ENCODE measurements at regions not wholly inside any gene's neighbourhood (a gene's known extent, or its start where the extent isn't known, plus 50 kb on each side); places are given as distances from the start of the nearest gene placed in this dataset.
"Not testable (repeated sequence)": the region's sequence is repeated elsewhere in the genome, so short reads cannot be mapped to it uniquely, and the experiment has no call there.

GRCh38 chr14:83689265-83689664 lies 1840.7 kb upstream of the FLRT2 start:
- no peak for DNase-seq

GRCh38 chr14:83697099-83697498 lies 1832.8 kb upstream of the FLRT2 start:
- no peak for DNase-seq

- no peak for DNase-seq
Measured at GRCh38 chr14:83702619-83703018, 1827.3 kb upstream of the FLRT2 start.

- no peak for DNase-seq
Measured at GRCh38 chr14:83706231-83706954, 1823.6 kb upstream of the FLRT2 start.

DNA sequence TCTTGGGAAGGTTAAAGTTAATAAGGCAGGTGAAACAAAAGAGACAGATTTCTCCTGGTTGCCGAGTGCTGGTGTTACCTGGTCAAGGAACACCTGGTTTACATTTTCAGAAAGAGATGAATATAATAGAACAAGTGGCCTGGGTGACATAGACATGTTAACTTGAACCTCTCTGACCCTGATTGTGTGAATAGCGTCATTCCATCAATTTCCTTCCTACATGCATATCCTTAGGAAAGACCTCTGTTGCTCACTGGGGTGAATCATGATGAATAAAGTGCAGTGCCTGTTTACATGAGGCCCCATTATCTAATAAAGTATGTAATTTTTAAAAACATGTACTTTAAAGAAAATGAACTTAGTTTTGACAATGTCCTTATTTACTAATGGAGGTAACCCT lies 1822.9 kb upstream of the FLRT2 start:
- no peak for DNase-seq

- no peak for DNase-seq
Measured at GRCh38 chr14:83709116-83709515, 1820.8 kb upstream of the FLRT2 start.

DNA sequence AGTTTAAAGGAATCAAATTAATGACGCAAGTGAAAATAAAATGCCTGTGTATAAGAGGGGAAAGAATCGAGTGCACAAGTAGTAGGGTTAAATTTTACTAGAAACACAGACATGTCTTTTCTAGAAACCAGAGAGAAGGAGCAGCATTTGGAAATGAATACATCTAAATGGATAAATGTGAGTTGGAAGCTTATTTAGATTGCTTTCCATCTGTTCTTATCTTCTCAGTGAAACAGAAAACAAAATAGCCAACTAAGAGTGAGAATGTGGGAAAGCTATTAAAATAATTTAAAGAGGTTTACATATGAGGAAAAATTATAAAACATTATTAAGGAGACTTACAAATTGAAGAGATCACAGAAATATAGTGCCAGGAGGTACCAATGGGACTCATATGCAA lies 1818.9 kb upstream of the FLRT2 start:
- no peak for DNase-seq

DNA sequence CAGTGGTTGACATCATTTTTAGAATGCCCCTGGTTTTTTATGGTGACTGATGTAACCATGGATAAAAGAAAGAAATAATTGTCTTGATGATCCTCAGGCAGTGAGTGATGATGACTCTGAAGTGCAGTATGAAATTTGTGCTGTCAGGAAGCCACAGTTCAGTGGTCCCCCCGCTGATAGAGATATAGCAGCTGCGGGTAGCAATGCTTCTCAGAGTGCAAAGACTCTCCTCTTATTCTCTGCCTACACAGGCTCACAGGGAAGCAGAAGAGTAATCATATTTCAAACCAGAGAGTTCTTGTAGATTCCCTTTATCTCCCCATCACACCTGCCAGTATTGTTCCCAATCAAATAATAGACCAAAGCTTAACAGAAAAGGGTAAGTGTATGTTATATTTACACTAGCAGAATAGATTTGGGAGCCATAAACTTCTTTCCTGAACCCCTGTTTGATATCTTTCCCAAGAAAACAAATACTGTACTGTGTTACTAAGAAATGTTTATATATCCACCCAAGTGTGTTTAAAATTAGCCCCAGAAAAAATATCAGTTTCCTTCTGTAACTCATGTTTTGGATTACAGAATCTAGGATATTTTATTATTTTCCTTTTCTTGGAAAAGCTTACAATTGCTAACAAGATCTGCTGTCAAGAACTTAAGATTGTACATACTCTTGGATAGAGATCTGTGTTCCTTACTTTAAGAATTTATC lies 1817.4 kb upstream of the FLRT2 start:
- no peak for DNase-seq

GRCh38 chr14:83713732-83714131 lies 1816.2 kb upstream of the FLRT2 start:
- DNase-seq: no peak

DNA sequence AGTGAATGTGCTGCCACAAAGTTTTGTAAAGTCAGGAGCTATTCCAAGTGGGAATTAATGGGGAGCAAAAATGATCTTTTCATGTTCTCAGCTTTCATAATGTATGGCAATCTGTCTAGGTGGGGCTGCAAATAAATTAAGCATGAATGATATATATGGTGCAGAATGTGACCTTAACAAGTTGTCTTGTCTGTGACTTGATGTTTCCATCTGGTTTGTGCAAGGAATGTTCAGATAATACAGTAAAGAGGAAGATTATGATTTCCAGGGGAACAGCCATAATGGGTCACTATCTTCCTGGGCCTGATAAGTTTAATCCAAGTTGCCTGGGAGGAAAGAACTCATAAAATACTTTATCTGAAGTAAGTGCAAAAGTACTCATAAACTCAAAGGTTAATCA lies 1815.8 kb upstream of the FLRT2 start:
- no peak for DNase-seq

DNA sequence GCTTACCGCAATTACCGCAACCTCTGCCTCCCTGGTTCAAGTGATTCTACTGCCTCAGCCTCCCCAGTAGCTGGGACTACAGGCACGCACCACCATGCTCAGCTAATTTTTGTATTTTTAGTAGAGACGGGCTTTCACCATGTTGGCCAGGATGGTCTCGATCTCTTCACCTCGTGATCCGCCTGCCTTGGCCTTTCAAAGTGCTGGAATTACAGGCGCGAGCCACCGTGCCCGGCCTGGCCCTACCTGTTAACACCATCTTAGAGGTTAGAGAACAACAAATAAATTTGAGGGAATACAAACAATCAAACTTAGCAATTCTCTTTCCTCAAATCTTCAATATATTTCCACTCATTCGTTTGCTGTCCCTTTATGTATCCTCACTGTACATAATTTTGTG lies 1810.5 kb upstream of the FLRT2 start:
- not testable (repeated sequence) for DNase-seq

- no peak for DNase-seq
Measured at GRCh38 chr14:83733670-83734069, 1796.3 kb upstream of the FLRT2 start.

DNA sequence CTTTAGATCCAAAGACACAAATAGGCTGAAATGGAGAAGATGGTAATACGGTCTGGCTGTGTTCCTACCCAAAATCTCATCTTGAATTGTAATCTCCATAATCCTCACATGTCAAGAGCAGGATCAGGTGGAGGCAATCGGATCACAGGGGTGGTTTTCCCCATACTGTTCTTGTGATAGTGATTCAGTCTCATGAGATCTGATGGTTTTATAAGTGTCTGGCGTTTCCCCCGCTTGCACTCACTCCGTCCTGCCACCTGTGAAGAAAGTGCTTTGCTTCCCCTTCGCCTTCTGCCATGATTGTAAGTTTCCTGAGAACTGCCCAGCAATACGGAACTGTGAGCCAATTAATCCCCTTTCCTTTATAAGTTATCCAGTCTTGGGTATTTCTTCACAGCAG lies 1795.5 kb upstream of the FLRT2 start:
- no peak for DNase-seq

GRCh38 chr14:83741269-83741668 lies 1788.7 kb upstream of the FLRT2 start:
- no peak for DNase-seq

- DNase-seq: no peak
Measured at GRCh38 chr14:83744224-83744623, 1785.7 kb upstream of the FLRT2 start.

- no peak for DNase-seq
Measured at GRCh38 chr14:83744891-83745290, 1785.1 kb upstream of the FLRT2 start.

- DNase-seq: no peak
Measured at GRCh38 chr14:83746336-83746735, 1783.6 kb upstream of the FLRT2 start.

DNA sequence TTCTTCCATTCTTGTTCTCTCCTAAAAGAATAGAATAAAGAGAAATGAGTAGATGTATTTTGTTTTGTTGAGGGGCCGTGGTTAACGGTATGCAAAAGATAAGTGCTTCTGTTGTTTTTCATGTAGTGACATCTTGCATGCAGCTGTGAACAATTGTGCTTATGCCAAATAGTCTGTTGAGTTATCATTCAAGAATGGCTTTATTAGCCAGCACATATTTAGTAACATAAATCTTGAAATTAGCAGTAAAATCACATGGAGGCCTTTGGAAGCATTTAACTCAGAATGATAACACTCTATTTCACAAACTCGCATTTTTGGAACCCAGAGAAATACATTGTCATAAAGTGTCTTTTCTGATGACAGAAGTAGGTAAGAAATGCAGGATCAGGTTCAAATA lies 1772.0 kb upstream of the FLRT2 start:
- DNase-seq: no peak

DNA sequence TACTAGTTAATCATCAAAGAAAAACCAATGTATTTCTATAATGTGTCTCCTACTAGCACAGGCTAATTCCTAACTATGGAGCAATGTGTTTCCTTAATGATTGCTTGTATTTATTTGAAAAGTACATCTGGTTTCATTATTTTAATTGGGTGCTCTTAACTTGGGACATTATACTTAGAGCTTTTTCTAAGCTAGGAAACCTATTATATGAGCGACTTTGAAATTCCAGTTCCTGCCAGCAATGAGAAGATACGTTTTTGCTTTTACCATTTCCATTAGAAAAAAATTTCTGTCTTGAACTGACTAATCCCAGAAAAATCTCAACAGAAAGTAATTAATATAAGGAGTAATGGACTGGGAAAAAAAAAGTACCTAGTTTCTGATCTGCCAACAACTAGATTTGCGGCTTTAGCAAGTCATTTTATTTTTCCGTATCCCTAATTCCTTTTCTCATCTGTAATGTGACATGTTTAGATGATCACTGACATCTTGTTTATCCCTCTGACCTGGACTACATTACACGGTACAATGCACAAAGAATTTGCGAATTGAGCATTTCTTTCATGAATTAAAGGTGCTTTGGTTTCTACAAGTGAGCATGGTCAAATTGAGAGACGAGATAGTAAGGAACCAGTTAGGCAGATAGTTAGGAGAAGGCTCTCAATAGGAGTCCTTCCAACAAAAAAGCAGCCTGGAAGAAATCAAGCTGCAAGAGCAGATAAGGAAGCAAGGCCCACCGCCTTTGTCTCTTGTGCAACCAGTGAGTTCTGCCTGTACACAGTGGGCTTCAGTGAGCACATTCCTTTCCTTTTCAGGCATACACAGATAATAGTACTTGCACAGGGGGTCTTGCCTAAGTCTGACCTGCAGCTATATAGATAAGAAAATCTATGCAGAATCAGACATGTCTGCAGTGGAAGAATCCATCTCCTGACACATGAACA lies 1765.0 kb upstream of the FLRT2 start:
- no peak for DNase-seq

DNA sequence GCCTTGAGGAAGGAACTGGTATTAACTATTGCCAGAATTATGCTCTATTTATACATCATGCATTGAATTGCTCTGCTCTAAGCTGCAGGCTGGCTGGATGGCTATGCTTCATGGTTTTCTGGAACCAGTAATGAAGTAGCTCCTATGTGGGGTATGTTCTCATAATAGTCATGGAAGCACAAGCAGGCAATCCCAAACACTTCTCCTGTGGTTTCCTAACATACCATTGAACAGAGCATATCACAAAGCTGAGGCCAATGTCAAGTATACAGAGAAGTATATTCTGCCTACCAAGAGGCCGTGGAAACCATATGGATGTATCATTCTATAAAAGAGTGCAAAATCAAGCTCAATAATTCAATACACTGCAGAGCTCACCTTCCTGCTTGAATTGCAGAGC lies 1752.4 kb upstream of the FLRT2 start:
- DNase-seq: no peak

DNA sequence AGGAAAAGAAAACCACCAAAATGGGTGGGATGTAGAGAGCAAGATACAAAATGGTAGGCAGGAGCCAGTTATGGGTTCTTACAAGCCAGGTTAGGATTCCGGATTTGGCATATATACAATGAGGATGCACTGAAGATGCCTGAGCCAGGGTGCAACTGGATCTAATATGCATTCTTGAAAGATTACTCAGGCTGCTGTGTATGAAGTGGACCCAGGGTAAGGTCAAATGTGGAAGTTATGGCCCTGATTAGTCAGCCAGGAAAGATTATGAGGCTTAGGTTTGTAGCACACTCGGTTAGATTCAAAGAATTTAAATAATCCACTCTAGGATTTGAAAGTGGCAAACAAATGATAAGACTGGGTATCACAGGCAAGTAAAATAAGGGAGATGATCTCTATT lies 1750.7 kb upstream of the FLRT2 start:
- no peak for DNase-seq

- no peak for DNase-seq
Measured at GRCh38 chr14:83780321-83780720, 1749.6 kb upstream of the FLRT2 start.

- no peak for DNase-seq
Measured at GRCh38 chr14:83798421-83798820, 1731.5 kb upstream of the FLRT2 start.

DNA sequence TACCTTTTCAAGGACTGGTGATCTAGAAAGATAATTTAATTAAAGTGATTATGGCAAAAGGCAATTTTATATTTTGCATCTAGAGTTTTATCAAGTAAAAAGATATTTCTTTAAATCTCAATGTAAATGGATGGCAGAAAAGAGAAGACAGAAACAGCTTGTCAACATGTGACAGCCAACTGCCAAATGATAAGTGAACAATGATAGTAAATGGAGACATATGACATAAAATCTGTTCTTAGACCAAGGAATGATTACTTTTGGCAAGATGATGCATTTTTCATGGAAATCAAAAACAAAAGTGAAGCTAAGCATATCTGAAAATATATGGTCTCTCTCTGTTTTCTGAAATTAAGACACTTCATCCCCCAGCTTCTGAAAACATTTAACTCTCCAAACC lies 1730.7 kb upstream of the FLRT2 start:
- no peak for DNase-seq

Measured in CD4-positive, alpha-beta T cell treated with Interleukin-1 beta for 1 hour (primary cell).